KMS-11 (cell line): ENCODE measurements at regions not wholly inside any gene's neighbourhood (a gene's known extent, or its start where the extent isn't known, plus 50 kb on each side); places are given as distances from the start of the nearest gene placed in this dataset.

Experiments used
- H2AFZ ChIP-seq: fragments of 200-600 bp; sonication (generic); 2 replicates; pipeline ENCODE4 v1.6.1; 2016; ENCODE audit warnings: antibody characterized with exemption, mixed run types, low read depth
- H3K27ac ChIP-seq: fragments of 200-600 bp; sonication (generic); 2 replicates; pipeline ENCODE4 v1.6.1; 2016; ENCODE audit warnings: mild to moderate bottlenecking, mixed run types
- H3K27me3 ChIP-seq: fragments of 200-600 bp; sonication (generic); 2 replicates; pipeline ENCODE4 v1.6.1; 2017; ENCODE audit warnings: mild to moderate bottlenecking, low read depth, mixed run types, moderate library complexity; ENCODE audit not compliant: insufficient read depth
- H3K36me3 ChIP-seq: fragments of 200-600 bp; sonication (generic); 2 replicates; pipeline ENCODE4 v1.6.1; 2017; ENCODE audit warnings: mild to moderate bottlenecking, mixed run types; ENCODE audit not compliant: insufficient read depth
- H3K4me1 ChIP-seq: fragments of 200-600 bp; sonication (generic); 2 replicates; pipeline ENCODE4 v1.6.1; 2016; ENCODE audit warnings: mild to moderate bottlenecking, low read depth, mixed run types; ENCODE audit not compliant: poor library complexity, severe bottlenecking
- H3K4me2 ChIP-seq: fragments of 200-600 bp; sonication (generic); 2 replicates; pipeline ENCODE4 v1.7.0; 2016; ENCODE audit warnings: mild to moderate bottlenecking, mixed run types
- H3K4me3 ChIP-seq: fragments of 200-600 bp; sonication (generic); IDR thresholded peaks from 2 replicates; pipeline ENCODE4 v1.6.1; 2017; ENCODE audit warnings: low read depth, low read length, mixed read lengths; ENCODE audit not compliant: insufficient read depth
- H3K79me2 ChIP-seq: fragments of 200-600 bp; sonication (generic); 2 replicates; pipeline ENCODE4 v1.6.1; 2016; ENCODE audit warnings: low read depth, mixed run types; ENCODE audit not compliant: insufficient read depth
- H3K9ac ChIP-seq: fragments of 200-600 bp; sonication (generic); 2 replicates; pipeline ENCODE4 v1.6.1; 2016; ENCODE audit warnings: mild to moderate bottlenecking, mixed run types
- H4K20me1 ChIP-seq: fragments of 200-600 bp; sonication (generic); 2 replicates; pipeline ENCODE4 v1.6.1; 2016; ENCODE audit warnings: mild to moderate bottlenecking, mixed run types; ENCODE audit not compliant: insufficient read depth
- TF ChIP-seq, protein P1 (sequence below): fragments of 200-600 bp; sonication (generic); conservative IDR thresholded peaks from 2 replicates; pipeline ENCODE4 v1.6.1; 2017; ENCODE audit warnings: low read depth, mild to moderate bottlenecking, antibody characterized with exemption, low read length, moderate library complexity, mixed read lengths

DNA sequence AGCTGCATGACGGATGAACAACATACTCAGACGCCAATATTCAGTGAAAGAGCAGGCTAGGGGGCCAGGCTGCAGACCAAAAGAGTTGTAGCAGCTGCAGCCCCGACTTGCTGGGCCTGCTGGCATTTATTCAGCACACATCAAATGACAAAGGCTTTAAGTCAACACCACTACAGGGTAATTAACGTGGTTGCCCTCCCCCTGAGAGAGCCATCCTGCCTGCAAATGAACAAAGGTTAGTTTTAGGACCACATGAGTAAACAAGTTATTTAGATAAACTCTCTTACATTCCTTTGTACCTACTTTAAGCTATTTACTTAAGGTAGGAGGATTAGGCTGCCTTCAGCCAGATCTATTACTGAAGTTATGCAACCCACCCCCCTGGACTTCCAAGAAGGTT lies 1329.1 kb downstream of the PCDH18 start:
- Histone ChIP-seq H3K4me2 (no peak overlapping the region), H3K79me2 (no peaks in the 10 kb centered on the region), H3K36me3 (no peaks in the 10 kb centered on the region), H3K4me1 (no peaks in the 10 kb centered on the region), H3K27me3 (no peaks in the 10 kb centered on the region), H4K20me1 (no peaks in the 10 kb centered on the region), H3K4me3 (no peak overlapping the region), H2AFZ (no peak overlapping the region), H3K9ac (no peak overlapping the region), H3K27ac (no peak overlapping the region)
- TF ChIP-seq, protein P1, sequence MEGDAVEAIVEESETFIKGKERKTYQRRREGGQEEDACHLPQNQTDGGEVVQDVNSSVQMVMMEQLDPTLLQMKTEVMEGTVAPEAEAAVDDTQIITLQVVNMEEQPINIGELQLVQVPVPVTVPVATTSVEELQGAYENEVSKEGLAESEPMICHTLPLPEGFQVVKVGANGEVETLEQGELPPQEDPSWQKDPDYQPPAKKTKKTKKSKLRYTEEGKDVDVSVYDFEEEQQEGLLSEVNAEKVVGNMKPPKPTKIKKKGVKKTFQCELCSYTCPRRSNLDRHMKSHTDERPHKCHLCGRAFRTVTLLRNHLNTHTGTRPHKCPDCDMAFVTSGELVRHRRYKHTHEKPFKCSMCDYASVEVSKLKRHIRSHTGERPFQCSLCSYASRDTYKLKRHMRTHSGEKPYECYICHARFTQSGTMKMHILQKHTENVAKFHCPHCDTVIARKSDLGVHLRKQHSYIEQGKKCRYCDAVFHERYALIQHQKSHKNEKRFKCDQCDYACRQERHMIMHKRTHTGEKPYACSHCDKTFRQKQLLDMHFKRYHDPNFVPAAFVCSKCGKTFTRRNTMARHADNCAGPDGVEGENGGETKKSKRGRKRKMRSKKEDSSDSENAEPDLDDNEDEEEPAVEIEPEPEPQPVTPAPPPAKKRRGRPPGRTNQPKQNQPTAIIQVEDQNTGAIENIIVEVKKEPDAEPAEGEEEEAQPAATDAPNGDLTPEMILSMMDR = no peak

DNA sequence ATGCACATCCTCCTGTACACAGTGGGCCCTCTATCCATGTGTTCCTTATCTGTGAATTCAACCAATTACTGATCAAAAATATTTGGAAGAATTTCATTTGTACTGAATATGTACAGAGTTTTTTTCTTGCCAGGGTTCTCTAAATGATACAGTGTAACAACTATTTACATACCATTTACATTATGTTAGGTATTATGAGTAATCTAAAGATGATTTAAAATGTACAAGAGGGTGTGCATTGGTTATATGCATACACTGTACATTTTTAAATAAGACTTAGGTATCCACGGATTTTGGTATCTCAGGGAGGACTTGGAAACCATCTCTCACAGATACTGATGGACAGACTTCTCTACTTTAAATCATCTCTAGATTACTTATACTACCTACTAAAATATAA lies 1333.9 kb downstream of the PCDH18 start:
- Histone ChIP-seq H3K4me3 (no peak overlapping the region), H3K4me1 (no peaks in the 10 kb centered on the region), H3K27me3 (no peaks in the 10 kb centered on the region), H4K20me1 (no peaks in the 10 kb centered on the region), H3K27ac (no peak overlapping the region), H2AFZ (no peak overlapping the region), H3K79me2 (no peaks in the 10 kb centered on the region), H3K4me2 (no peak overlapping the region), H3K36me3 (no peaks in the 10 kb centered on the region), H3K9ac (no peak overlapping the region)
- TF ChIP-seq, protein P1 = no peak

DNA sequence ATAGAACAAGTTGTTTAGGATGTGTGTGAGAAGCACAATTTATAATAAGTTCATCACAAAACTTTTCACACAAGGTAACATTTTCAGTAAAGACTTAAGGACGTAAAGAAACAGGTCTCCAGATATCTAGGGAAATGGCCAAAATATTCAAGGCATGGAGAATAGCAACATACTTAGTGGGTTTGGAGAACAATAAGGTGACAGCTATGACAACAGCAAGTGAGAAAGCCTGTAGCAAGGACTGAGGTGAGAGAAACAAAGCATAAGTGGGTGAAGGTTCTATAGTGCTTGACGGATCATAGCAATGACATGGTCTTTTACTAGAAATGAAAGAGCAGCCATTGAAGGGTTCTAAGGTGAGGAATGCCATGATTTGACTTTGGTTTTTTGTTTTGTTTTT lies 1337.3 kb downstream of the PCDH18 start:
- no peak overlapping the region for H3K27ac ChIP-seq
- TF ChIP-seq, protein P1 = no peak
- H3K4me3 ChIP-seq = no peak overlapping the region
- no peaks in the 10 kb centered on the region for H3K27me3 ChIP-seq
- H3K4me2 ChIP-seq = no peak overlapping the region
- no peaks in the 10 kb centered on the region for H3K79me2 ChIP-seq
- H2AFZ ChIP-seq = no peak overlapping the region
- H3K9ac ChIP-seq = no peak overlapping the region
- H3K4me1 ChIP-seq = no peaks in the 10 kb centered on the region
- no peaks in the 10 kb centered on the region for H4K20me1 ChIP-seq
- H3K36me3 ChIP-seq = no peaks in the 10 kb centered on the region

DNA sequence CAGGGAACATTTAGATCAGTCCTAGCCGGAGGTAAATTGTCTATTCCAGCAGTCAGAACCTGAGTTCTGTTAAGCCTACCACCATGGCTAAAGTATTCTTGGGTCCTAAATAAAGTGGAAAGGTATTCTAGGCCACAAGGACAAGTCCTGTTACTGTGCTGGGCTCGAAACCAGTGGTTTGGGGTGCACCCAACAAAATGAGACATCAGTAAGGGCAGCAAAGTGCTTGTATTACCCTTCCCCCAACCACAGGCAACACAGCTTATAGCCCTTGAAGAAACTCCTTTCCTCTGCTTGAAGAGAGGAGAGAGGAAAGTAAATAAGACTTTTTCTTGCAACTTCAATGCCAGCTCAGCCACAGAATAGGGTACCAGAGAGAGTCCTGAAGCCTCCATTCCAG lies 1345.6 kb downstream of the PCDH18 start:
- Histone ChIP-seq H3K27ac (no peak overlapping the region), H4K20me1 (no peaks in the 10 kb centered on the region), H3K36me3 (no peaks in the 10 kb centered on the region), H2AFZ (no peak overlapping the region), H3K79me2 (no peaks in the 10 kb centered on the region), H3K27me3 (no peaks in the 10 kb centered on the region), H3K4me3 (no peak overlapping the region), H3K4me1 (no peaks in the 10 kb centered on the region), H3K4me2 (no peak overlapping the region), H3K9ac (no peak overlapping the region)
- TF ChIP-seq, protein P1 = no peak

DNA sequence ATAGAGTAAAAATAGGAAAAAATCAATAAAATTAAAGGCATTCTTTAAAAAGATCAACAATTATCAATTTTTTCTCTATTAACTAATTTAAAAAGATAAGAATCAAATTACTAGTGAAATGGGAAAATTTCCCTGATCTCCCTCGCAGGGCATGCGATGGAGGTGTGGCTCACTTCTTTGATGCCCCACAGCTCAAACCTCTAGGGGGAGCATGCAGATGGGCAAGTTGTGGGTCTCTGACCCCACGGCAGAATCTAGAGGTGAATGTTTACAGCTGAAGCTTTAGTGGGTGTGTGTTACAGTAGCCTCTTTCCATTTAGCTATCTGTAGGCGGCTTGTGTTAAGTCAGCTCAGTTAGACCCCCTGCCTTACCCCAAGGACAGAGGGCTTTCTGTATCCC lies 1348.8 kb downstream of the PCDH18 start:
- Histone ChIP-seq H3K27me3 (no peaks in the 10 kb centered on the region), H4K20me1 (no peaks in the 10 kb centered on the region), H3K9ac (no peak overlapping the region), H3K4me2 (no peak overlapping the region), H3K79me2 (no peaks in the 10 kb centered on the region), H2AFZ (no peak overlapping the region), H3K4me3 (no peak overlapping the region), H3K4me1 (no peaks in the 10 kb centered on the region), H3K36me3 (no peaks in the 10 kb centered on the region), H3K27ac (no peak overlapping the region)
- TF ChIP-seq, protein P1 = no peak
